IMR-90 (cell line): ENCODE measurements at regions not wholly inside any gene's neighbourhood (a gene's known extent, or its start where the extent isn't known, plus 50 kb on each side); places are given as distances from the start of the nearest gene placed in this dataset.

Experiments used
- ATAC-seq: fragments of 200-7000 bp; cut with Tn5 transposase; 2 replicates; pipeline ENCODE4 v1.9.1; 2020; ENCODE audit warnings: low read depth, mild to moderate bottlenecking, moderate library complexity
- BruUV-seq: library from RNA; stranded (reverse); fragments of 400-500 nt; replicated peaks from 2 replicates; lab custom pipeline; 2021; lab: Mats Ljungman, UMichigan
- CTCF ChIA-PET: fragments of 300-600 bp; formaldehyde crosslinking; extraction: SDS; loops from one replicate; lab custom pipeline; 2021; ENCODE audit warnings: antibody characterized with exemption; lab: Yijun Ruan, JAX
- POLR2A ChIA-PET: fragments of 300-600 bp; sonication (Branson Sonifier 250); formaldehyde crosslinking; loops from one replicate; lab custom pipeline; 2022; ENCODE audit warnings: antibody characterized with exemption; ENCODE audit not compliant: unreplicated experiment; lab: Charles Lee
- DNase-seq: peaks from one replicate; pipeline ENCODE4 v3.0.0; 2013
- H2AFZ ChIP-seq: replicated peaks from 2 replicates; pipeline ENCODE3; 2013; ENCODE audit warnings: low read length, mild to moderate bottlenecking; ENCODE audit not compliant: poor library complexity
- H2AK5ac ChIP-seq: 2 replicates; pipeline ENCODE4 v1.6.1; 2013; ENCODE audit warnings: low read depth, low read length, inconsistent platforms
- H2AK9ac ChIP-seq: replicated peaks from 2 replicates; pipeline ENCODE3; 2013; ENCODE audit warnings: mild to moderate bottlenecking, low read depth, low read length, moderate library complexity; ENCODE audit not compliant: poor library complexity
- H2BK120ac ChIP-seq: 2 replicates; pipeline ENCODE4 v1.6.1; 2013; ENCODE audit warnings: low read depth, low read length, inconsistent platforms
- H2BK15ac ChIP-seq: 3 replicates; pipeline ENCODE4 v1.6.1; 2013; ENCODE audit warnings: low read depth, low read length, inconsistent platforms
- H2BK20ac ChIP-seq: 2 replicates; pipeline ENCODE4 v1.6.1; 2013; ENCODE audit warnings: low read depth, mild to moderate bottlenecking, inconsistent platforms, low read length, moderate library complexity
- H2BK5ac ChIP-seq: 2 replicates; pipeline ENCODE4 v1.6.1; 2013; ENCODE audit warnings: mild to moderate bottlenecking, low read depth, low read length, inconsistent platforms; ENCODE audit not compliant: poor library complexity, severe bottlenecking
- H3K14ac ChIP-seq: replicated peaks from 2 replicates; pipeline ENCODE4 v1.6.1; 2013; ENCODE audit warnings: low read depth, low read length, inconsistent platforms
- H3K18ac ChIP-seq: 2 replicates; pipeline ENCODE4 v1.6.1; 2013; ENCODE audit warnings: low read depth, low read length, control low read depth
- H3K23ac ChIP-seq: 2 replicates; pipeline ENCODE4 v1.6.1; 2013; ENCODE audit warnings: low read depth, low read length, inconsistent platforms
- H3K27ac ChIP-seq: 2 replicates; pipeline ENCODE4 v1.5.1; 2013; ENCODE audit warnings: mild to moderate bottlenecking, control low read depth, low read length; ENCODE audit not compliant: insufficient read depth
- H3K27me3 ChIP-seq: 2 replicates; pipeline ENCODE4 v1.6.1; 2013; ENCODE audit warnings: low read length; ENCODE audit not compliant: control insufficient read depth, insufficient read depth
- H3K36me3 ChIP-seq: 2 replicates; pipeline ENCODE4 v1.6.1; 2013; ENCODE audit warnings: low read length, mixed read lengths; ENCODE audit not compliant: control insufficient read depth, insufficient read depth
- H3K4ac ChIP-seq: 2 replicates; pipeline ENCODE4 v1.6.1; 2013; ENCODE audit warnings: low read depth, low read length, inconsistent platforms
- H3K4me1 ChIP-seq: 2 replicates; pipeline ENCODE4 v1.6.1; 2013; ENCODE audit warnings: low read length, mixed read lengths; ENCODE audit not compliant: control insufficient read depth, insufficient read depth
- H3K4me2 ChIP-seq: 2 replicates; pipeline ENCODE4 v1.6.1; 2013; ENCODE audit warnings: low read depth, mild to moderate bottlenecking, control low read depth, low read length, moderate library complexity
- H3K4me3 ChIP-seq: 2 replicates; pipeline ENCODE4 v1.5.1; 2013; ENCODE audit warnings: low read depth, mild to moderate bottlenecking, control low read depth, low read length, moderate library complexity; ENCODE audit not compliant: insufficient read depth
- H3K56ac ChIP-seq: 2 replicates; pipeline ENCODE4 v1.6.1; 2013; ENCODE audit warnings: low read length, inconsistent platforms; ENCODE audit not compliant: insufficient read depth; ENCODE audit errors: extremely low read depth
- H3K79me1 ChIP-seq, 2 experiments: 2 replicates each; pipeline ENCODE4 v1.6.1; 2013; ENCODE audit warnings: low read length in 2 of 2, inconsistent platforms in 1 of 2, low read depth in 1 of 2
- H3K9ac ChIP-seq: 2 replicates; pipeline ENCODE4 v1.6.1; 2013; ENCODE audit warnings: low read depth, low read length, control low read depth
- H3K9me1 ChIP-seq: 2 replicates; pipeline ENCODE4 v1.6.1; 2013; ENCODE audit warnings: low read length, inconsistent platforms; ENCODE audit not compliant: insufficient read depth
- H3K9me3 ChIP-seq: 2 replicates; pipeline ENCODE4 v1.6.1; 2013; ENCODE audit warnings: low read length; ENCODE audit not compliant: control insufficient read depth, insufficient read depth
- H4K20me1 ChIP-seq: 2 replicates; pipeline ENCODE4 v1.6.1; 2013; ENCODE audit warnings: low read length, inconsistent platforms; ENCODE audit not compliant: insufficient read depth
- H4K5ac ChIP-seq: 2 replicates; pipeline ENCODE4 v1.6.1; 2013; ENCODE audit warnings: mild to moderate bottlenecking, low read depth, low read length, control low read depth
- H4K8ac ChIP-seq, 2 experiments: 2 replicates each; pipeline ENCODE4 v1.6.1; 2013; ENCODE audit warnings: low read depth in 2 of 2, low read length in 2 of 2, control low read depth in 1 of 2, inconsistent platforms in 1 of 2
- H4K91ac ChIP-seq: 2 replicates; pipeline ENCODE4 v1.6.1; 2013; ENCODE audit warnings: low read depth, low read length, inconsistent platforms; ENCODE audit not compliant: insufficient read depth
- BHLHE40 ChIP-seq: fragments of 150-350 bp; IDR thresholded peaks from 2 replicates; pipeline ENCODE4 v1.6.1; 2016; ENCODE audit warnings: mild to moderate bottlenecking, low read depth, low read length
- CEBPB ChIP-seq: IDR thresholded peaks from 2 replicates; pipeline ENCODE4 v1.6.1; 2012; ENCODE audit warnings: low read depth, low read length, improper control_type of control experiment
- CHD1 ChIP-seq: IDR thresholded peaks from 2 replicates; pipeline ENCODE4 v1.6.1; 2012; ENCODE audit warnings: low read depth, low read length, improper control_type of control experiment
- CTCF ChIP-seq: conservative IDR thresholded peaks from 2 replicates; pipeline ENCODE4 v1.5.1; 2012; ENCODE audit warnings: mild to moderate bottlenecking, low read depth, low read length, improper control_type of control experiment
- ELK1 ChIP-seq: fragments of 150-350 bp; IDR thresholded peaks from 2 replicates; pipeline ENCODE4 v1.6.1; 2016; ENCODE audit warnings: low read depth, mild to moderate bottlenecking, low read length, moderate library complexity, borderline replicate concordance
- FOS ChIP-seq: fragments of 150-350 bp; IDR thresholded peaks from 2 replicates; pipeline ENCODE4 v1.6.1; 2016; ENCODE audit warnings: low read depth, low read length
- MAZ ChIP-seq: IDR thresholded peaks from 2 replicates; pipeline ENCODE4 v1.6.1; 2012; ENCODE audit warnings: low read depth, mild to moderate bottlenecking, low read length, improper control_type of control experiment, moderate library complexity, borderline replicate concordance
- RAD21 ChIP-seq: IDR thresholded peaks from 2 replicates; pipeline ENCODE4 v1.6.1; 2012; ENCODE audit warnings: low read length, improper control_type of control experiment
- RCOR1 ChIP-seq: IDR thresholded peaks from 2 replicates; pipeline ENCODE4 v1.6.1; 2012; ENCODE audit warnings: mild to moderate bottlenecking, low read length, improper control_type of control experiment; ENCODE audit not compliant: insufficient replicate concordance
- SMC3 ChIP-seq: fragments of 150-350 bp; IDR thresholded peaks from 2 replicates; pipeline ENCODE4 v1.6.1; 2016; ENCODE audit warnings: low read depth, mild to moderate bottlenecking, antibody characterized with exemption, low read length, moderate library complexity
- USF2 ChIP-seq: fragments of 150-350 bp; IDR thresholded peaks from 2 replicates; pipeline ENCODE4 v1.6.1; 2017; ENCODE audit warnings: mild to moderate bottlenecking, antibody characterized with exemption, low read length, low read depth
- WGBS, 2 experiments: methylation state at CpG; one replicate each; pipeline versions ENCODE4 v1.1.5 to v1.1.7; 2013; ENCODE audit warnings: missing lambda C conversion rate in 2 of 2; ENCODE audit not compliant: insufficient read length in 1 of 2; ENCODE audit errors: extremely low coverage in 2 of 2; 5-methylcytosine and 5-hydroxymethylcytosine counted together
- dilution Hi-C: fragments of 300-500 bp; cut with HindIII; formaldehyde crosslinking; loops from one replicate; pipeline ENCODE4 v1.14.3; 2018; ENCODE audit warnings: low sequenced_read_pairs; ENCODE audit not compliant: unreplicated experiment
- in situ Hi-C: fragments of 300-500 bp; cut with MboI; formaldehyde crosslinking; loops from 3 replicates; pipeline ENCODE4 v1.14.3; 2019; ENCODE audit warnings: low sequenced_read_pairs, inconsistent platforms, mixed read lengths
- intact Hi-C: fragments of 100-400 bp; cut with micrococcal nuclease; formaldehyde crosslinking; loops from 2 replicates; pipeline ENCODE4 v1.10.0; 2022

DNA sequence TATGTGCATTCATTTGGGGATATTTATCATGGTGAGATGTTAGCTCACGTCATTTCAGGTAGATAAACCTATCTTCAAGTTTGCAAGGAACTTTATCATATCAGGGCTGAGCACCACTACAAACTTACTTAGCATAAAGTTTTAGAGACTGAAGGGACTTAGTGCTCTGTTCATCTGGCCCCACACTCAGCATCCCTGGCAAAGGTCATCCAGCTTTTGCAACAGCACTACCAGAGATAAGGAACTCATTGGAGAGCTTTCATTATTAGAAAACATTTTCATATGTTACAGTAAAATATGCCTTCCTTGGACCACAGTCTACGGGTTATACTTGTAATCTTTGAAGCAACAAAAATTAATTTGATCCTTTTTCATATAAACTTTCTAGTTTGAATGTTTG is 263.4 kb downstream of the POU4F1 start:
- Histone ChIP-seq H4K91ac (no peak overlapping the region), H3K4me1 (no peaks in the 10 kb centered on the region), H3K27me3 (no peaks in the 10 kb centered on the region), H3K27ac (no peak overlapping the region), H3K4me3 (no peak overlapping the region), H3K14ac (no peak overlapping the region), H3K56ac (no peak overlapping the region), H3K9me1 (no peaks in the 10 kb centered on the region), H3K4ac (no peak overlapping the region), H2BK15ac (no peak overlapping the region), H3K4me2 (no peak overlapping the region), H3K79me1 (no peaks in the 10 kb centered on the region), H3K36me3 (no peaks in the 10 kb centered on the region), H2AK9ac (no peak overlapping the region), H3K9me3 (no peaks in the 10 kb centered on the region), H4K8ac (no peak overlapping the region), H2BK120ac (no peak overlapping the region), H3K9ac (no peak overlapping the region), H2AK5ac (no peak overlapping the region), H4K5ac (no peak overlapping the region), H2BK20ac (no peak overlapping the region), H3K23ac (no peak overlapping the region), H2BK5ac (no peak overlapping the region), H3K18ac (no peak overlapping the region), H4K20me1 (no peaks in the 10 kb centered on the region), H2AFZ (no peak overlapping the region)
- ChIA-PET CTCF (no interaction called here), POLR2A (no interaction called here)
- in situ Hi-C loops (no loop called here), intact Hi-C loops (no loop called here), dilution Hi-C loops (no loop called here)
- WGBS, 2 experiments = no CpG with 5 or more reads among the region's 2 CpGs
- ATAC-seq (no peak), DNase-seq (no peak)
- TF ChIP-seq MAZ (no peak), RAD21 (no peak), RCOR1 (no peak), USF2 (no peak), BHLHE40 (no peak), CHD1 (no peak), CTCF (no peak), CEBPB (no peak), SMC3 (no peak), ELK1 (no peak), FOS (no peak)
- no TSS peak for BruUV-seq
